GM19351 (cell line): ENCODE measurements at regions not wholly inside any gene's neighbourhood (a gene's known extent, or its start where the extent isn't known, plus 50 kb on each side); places are given as distances from the start of the nearest gene placed in this dataset.

ENCODE experiments used
- ATAC-seq: cut with Tn5 transposase; IDR thresholded peaks from one replicate; pipeline ENCODE4 v1.9.1; 2021; ENCODE audit warnings: mild to moderate bottlenecking, moderate library complexity; ENCODE audit not compliant: unreplicated experiment

DNA sequence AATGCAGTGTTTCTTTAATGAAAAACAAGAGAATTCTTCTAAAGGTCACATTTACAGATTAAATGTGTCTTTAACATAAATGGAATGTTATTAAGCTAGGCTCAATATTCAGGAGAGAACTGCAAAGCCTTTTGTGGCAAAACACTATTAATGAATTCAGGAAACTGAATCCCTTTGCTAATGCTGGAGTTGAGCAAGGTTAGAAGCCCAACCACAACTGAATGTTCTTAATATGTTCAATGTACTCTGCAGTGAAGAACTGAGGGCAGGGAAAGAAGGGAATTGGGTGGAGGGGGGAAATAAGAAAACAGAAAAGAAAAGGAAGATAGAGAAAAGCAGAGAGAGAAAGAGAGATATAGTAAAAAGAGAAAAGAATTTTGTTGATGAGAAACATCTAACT is 276.7 kb upstream of the TMEM161B start:
- ATAC-seq = no peak

DNA sequence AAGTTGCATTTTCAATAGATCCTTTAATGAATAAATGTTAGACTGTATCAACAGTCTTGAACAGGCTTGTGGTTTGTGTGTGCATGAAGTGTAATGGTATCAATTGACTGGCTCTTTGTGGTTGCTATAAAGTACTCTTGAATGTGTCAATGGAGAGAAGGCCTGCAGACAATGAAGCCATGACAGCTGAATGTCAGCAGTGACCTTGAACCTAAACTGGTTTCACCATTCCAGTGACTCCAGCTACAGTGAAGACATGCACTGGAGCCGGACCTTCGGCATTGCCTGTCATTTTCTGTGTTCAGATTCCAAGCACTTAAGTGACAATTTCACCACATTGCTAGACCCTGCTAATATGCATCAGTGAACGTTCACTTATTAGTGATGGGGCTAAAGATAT is 276.0 kb upstream of the TMEM161B start:
- ATAC-seq = no peak

DNA sequence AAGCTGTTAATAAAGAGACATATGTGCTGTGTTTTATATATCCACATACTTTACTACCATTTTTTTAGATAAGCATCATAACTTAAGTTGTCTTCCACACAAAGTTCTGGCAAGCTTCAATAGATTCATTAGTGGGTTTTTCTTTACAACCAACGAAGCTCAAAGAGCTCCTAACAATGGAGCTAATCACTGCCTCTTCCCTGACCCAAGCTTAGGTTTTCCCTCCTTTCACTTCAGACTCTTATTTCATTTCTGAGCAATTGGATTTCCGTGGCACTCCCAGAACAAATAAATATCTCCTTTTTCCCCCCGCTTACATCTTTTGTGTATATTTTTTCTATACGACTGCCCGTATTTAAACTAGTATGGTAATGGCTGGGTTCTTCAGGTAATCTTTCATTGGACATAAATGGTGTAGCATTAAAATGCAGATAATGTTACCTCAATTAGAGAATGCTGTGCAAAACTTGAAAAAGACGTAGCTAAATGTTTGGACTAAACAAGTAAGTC is 275.5 kb upstream of the TMEM161B start:
- no peak for ATAC-seq

DNA sequence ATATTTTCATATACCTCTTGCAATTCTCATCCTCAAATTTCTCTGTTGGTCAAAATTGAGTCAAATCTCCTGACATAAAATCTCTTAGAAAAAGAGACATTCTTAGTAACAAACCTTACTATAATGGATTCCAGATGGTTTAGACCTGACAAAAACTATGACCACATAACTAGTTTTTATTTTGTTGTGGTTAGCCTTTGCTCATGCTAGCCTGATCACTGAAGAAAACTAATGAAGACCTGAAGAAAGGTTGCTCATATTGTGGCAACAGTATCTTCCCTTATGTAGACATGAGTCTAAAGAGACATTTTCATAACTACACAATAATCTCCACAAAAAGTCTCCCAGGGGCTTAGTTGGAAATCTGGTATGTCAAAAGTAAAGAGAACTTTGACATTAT is 274.1 kb upstream of the TMEM161B start:
- ATAC-seq = no peak

DNA sequence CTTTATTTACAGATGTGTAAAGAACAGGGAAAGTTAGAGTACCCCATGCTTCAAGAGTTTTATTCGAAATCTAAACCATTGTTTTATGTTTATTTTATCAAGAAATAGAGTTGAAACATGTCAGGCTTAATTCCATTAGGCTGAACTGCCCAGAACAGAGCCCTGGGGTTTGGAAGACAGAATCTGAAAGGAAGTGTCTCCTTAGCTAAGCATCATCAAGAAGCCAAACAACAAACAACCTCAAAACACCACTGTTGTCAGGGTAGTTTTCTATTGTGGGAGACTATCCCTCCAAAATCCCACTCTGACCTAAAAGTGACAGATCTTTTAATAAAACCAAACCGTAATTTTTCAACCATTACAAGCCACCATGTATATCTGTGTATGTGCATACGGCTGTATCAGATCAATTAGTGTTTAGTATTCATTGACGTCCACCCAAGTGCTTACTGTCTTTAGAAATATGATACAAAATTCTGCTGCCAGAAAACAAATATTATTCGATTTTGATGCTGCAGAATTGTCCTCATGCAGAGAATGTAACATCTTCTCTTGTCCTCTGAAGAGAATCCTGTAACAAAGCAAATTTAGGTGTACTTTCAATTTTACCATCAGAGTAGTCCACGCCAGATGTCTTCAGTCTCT is 271.9 kb upstream of the TMEM161B start:
- ATAC-seq = no peak

DNA sequence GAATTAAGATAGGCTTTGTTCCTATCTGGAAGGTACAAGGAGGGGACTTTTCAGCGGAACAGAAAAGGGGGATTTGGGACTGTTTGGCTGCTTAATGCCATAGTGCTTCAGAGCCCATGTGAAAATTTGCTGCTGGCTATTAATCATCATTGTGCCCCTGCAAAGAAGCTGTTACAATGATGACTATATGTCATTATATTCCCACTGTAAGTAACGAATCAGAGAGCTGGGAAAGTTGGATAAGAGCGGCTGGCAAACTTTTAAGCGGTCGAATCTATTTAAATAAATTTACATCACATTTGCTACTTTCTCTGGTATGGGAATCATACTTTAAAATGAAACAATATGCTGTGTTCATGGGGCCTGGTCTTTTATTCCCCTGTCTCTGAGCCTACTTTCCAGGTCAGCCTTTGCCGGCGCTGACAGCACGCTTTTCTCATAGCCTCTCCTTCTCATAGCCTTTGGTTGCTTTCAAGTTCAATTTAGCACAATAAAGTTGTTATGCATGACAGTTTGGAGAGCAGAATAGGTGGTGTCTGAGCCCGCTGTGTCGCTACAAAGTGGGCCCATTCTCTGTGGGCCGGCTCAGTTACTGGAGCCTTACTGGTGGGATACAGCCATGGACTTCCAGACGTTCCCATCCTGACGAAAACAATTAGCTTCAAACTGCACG is 271.2 kb upstream of the TMEM161B start:
- no peak for ATAC-seq

DNA sequence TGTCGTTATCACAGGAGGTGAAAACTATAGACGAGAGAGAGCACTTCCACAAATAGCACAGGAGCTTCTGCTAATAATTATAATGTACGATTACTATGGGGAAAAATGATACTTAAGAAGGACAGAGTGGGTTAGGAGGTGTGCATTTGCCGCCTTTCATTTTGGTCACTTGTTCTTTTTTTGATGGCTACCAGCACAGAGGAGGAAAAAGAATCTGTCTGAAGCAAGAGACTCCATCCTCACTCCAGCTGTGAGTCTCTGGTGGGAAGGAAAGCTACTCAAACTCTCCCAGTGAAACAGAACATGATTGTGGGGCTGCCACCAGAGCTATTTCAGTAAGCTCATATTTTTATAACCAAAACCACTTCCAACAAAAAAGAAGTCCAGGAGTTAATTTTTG is 270.4 kb upstream of the TMEM161B start:
- no peak for ATAC-seq

DNA sequence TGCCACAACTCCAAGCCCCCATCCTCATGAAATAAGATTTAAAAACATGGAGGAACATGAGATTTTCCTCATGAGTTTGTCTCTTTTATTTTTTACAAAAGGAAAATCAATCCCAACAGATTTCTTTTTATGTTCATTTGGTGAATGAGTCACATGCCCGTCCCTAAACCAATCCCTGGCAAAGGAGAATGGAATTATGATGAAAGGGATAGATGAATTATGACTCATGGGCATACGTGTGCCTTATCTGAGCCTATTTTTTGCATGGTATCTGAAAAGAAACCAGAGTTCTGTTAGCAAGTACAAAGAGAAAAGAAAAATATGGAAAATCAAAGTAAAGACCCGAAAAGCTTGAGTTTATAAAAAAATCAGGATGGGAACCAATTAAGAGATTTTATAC is 267.5 kb upstream of the TMEM161B start:
- ATAC-seq = no peak

DNA sequence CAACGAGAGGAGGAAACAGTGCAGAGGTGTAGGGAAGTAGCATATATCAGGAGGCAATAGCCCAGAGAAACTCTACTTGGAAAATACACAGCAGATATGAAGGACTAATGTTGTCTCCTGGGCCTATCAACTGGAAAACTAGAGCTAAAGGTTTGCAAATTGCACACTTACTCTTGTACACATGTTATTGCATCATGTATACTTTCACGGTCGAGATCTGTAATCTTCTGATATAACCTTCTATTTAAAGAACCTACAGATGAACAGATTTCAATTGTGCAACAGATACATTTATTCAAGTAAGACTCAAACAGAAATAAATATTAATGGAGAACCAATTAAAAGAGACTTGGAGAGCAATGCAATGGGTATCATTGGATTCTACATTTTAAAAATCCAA is 256.3 kb upstream of the TMEM161B start:
- ATAC-seq = no peak

DNA sequence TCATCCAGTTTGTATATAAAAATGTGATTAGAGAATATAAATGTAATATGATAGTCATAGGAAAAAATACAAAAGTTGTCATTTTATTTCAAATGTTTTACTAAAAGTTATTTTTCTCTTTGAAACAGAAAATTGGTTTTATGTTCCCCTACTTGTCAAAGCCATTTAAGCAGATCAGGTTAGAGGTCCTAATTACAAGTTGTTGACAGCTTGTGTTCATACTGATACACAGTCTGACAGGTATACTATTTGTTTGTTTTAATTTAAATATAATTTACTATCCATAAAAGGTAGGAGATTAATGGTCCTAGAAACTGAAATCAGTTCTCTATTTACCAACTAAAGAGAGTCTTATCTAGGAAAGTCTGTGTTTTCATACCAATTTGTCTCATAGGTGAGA is 250.4 kb upstream of the TMEM161B start:
- no peak for ATAC-seq

DNA sequence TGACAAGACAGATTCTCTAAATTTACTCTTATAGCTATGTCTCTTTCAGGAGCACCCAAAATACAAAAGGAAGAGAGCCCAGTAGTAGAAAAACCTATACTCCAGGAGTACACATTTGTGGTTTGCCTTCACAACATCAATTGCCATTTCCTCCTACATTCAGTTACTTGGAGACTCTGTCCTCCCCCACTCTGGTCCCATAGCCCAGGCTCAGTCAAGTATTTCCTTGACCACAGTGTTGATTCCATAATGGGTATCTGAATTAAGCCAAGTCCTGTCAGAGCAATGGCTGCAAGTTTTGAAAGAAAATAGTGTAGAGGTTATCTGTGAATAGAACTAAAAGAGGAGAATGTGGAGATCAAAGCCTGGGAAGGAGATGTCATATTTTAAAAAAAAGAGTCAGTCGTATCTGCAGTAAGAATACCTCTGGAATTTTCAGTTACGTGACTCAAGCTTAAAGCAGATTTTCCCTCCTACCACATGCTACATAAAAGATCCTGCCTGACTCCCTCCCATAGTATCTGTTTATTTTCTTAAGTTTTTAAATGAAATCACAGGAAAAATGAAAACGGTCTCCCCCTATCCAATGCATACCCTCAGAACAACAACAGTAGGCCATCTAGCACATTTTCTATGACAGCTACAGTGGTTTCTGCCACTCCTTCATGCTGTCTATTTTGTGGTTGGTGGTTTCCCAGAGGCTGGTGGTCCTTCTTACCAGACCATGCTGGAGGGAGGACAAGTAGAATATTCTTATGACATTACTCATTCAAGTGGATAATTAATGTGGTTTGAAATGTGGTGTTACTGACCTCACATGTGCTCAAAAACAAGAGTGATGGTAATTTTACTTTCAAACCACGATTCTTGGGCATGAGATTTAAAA is 249.7 kb upstream of the TMEM161B start:
- ATAC-seq = no peak

DNA sequence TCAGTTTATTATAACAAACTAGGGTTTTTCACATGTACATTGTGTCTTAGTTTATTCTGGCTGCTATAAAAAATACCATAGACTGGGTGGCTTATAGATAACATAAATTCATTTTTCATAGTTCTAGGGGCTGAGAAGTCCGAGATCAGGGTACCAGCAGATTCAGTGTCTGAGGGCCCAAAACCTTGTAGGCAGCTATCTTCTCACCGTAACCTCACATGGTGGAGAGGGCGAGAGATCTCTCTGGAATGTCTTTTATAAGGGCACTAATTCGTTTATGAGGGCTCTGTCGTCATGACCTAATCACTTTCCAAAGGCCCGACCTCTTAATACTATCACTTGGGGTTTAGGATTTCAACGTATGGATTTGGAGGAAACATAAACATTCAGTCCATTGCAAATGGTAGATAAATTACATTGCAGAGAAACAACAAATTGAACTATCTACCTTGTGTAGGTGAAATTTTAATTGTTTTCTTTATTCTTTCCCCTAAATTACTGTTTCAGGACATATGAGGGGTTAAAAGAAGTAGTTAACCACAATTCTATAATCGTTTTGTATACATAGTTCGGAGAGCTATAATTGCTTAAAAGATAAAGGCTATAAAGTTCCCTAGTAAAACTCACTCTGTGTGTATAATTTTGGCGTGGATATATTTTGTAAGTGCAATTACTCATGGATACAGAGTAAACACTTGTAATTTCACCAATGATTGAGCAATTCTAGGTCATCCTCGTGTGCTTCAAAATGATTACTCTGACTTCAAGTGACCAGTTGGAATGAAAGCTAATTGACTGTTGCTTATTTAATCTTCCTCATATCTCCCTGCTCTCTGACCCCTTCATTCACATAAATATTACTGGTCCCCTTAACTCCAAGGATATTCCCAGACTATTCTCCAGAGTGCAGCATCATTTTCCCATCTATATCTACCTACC is 247.5 kb upstream of the TMEM161B start:
- no peak for ATAC-seq

DNA sequence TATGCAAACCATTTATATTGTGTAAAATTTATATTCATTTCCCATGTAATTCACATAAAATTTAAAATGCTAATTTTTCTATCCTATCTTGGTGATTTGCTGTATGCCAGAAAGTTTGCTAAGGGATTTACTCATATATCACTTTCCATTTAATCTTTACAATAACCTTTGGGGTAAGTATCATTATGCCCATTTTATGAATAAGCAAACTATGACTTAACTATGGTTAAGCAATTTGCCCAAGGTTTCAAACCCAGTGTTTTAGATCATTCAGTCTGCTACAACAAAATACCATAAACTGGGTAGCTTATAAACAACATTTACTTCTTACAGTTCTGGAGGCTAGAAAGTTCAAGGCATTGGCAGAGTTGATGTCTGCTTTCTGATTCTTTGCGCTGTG is 246.4 kb upstream of the TMEM161B start:
- no peak for ATAC-seq

DNA sequence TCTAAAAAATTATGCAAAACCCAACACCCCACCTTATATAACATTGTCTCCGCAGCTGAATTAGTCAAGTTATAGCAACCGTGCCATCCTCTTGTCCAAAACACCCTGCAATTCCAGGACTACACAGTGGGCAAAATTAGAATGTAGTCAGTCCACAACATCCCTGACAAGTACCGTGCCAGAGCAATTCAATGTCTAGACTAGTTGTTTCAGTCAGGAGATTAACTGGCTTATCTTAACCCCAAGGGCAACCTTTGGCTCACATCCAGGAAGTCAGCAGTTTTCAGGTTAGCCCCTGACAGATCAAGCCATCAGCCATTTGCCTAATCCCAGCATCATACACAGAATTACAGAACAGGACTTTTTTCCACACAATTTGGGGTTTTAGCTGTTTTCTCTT is 240.8 kb upstream of the TMEM161B start:
- ATAC-seq = no peak

DNA sequence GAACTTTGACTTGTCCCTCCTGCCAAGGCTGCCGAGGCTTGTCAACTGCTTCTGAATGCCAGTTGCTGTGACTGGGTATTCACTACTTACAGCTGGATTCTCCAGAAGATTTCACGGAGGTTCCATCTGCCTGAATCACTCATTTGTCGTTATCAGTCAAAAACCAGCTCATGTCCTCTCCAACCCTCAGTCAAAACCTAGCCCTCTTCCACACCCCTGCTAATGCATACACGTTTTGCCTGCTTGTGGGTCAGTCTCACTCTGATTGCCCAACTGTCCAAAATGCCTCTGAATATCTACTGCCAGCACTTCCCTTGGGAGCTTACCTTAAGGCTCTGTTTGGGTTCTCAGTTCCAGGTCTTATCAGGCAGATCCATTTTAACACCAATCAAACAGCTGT is 238.6 kb upstream of the TMEM161B start:
- ATAC-seq = no peak

DNA sequence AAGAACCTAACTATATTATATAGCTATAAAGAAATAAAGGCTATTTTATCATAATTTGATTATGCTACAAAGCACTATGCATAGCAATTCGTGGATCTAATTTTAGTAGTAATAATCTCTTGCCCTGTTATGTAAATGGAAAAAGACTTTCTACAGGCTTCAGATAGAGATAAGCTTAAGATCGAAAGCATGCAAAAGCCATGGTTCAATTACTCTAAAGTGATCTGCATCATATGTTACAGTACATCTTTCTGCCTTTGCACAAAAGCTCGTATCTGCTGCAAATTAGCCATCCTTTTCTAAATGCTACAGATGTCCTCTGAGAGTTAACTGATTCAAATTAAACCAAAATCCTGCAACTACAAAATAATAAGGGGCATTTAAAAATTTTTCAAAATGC is 234.8 kb upstream of the TMEM161B start:
- no peak for ATAC-seq

DNA sequence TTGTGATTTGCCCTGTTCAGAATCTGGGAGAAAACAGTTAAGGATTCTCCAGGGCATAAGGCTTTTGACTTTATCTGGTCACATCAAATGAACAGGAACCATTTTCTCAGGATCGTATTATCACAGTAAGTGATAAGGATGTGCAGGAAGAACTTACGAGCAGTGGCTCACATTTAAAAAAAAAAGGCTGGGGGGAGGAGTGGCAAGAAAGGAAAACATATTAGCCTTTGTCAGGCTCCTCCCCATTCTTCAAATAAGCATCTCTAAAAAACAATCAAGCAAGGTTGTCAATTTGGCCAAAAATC is 234.3 kb upstream of the TMEM161B start:
- no peak for ATAC-seq

DNA sequence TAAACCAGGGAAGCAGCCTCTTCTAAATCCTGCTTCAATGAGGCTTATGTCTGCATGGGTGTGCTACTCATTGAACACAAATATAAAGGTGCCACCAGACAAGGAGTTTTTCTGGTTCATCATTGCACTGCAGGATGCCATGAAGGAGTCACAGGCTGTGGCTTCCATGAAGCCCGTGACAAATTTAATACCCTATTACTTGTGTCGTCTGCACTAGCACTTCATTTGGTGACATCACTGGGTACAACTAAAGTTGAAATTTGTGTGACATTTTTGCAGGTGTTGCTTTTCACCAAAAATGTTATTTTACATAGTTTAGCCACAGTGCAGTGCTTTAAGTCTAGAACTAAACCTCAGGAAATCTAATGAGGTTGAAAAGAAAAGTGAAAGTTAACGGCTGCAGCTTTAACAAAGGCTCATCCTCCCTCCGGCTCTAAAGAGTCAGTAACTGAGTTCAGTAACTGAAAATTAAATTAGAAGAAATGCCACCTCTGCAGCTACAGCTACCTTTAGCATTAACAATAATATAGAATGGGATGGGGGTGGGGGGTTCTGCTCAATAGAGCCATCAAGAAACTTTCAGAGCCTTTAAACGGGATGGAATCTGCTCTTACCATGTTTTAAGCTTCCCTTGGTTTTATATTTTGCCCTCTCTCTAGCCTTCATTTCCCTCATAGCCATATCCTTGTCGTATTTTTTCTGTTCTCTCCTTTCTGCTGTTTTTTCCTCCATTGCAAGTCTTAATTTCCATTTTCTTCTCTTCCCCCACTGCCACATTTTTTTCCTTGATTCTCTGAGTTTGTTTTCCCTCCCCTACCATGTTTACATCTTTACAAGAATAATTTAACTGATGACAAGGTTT is 233.8 kb upstream of the TMEM161B start:
- peak; percentile 89 for ATAC-seq

DNA sequence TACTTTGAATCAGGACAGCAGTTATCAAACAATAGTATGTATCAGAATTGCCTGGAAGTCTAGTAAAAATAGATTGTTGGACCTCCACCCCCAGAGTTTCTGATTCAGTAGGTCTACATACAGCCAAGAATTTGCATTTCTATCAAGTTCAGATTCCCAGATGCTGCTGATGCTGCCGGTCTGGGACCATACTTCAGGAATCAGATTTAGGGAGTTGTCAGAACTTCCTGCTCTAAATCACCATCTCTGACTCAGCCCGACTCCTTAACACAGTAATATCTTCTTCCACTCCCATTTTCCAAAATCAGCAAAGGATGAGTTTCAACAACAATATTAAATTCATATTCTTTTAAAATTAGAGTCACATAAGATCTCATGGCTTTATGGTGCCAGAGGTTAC is 227.2 kb upstream of the TMEM161B start:
- no peak for ATAC-seq

DNA sequence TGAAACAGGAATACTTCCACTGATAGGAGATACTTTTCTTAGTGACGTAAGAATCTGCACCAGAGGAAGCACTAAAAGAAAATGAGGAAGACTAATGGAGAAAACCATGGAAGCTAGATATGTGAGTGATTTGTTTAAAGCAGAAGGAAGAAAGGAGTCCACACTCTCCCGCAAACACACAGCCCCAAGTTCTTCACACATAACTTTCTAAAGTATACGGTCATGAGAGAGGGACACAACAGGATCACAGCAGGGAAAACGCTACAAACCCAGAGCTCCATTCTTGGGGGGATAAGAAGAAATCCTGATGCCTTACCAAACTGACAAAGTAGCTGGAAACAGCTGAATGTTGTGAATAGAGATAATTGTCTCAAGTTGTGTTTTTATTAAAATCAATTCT is 222.2 kb upstream of the TMEM161B start:
- ATAC-seq = no peak
